ENCODE measurements at regions not wholly inside any gene's neighbourhood (a gene's known extent, or its start where the extent isn't known, plus 50 kb on each side); places are given as distances from the start of the nearest gene placed in this dataset.

- no peaks in the 10 kb centered on the region for H3K79me2 ChIP-seq (ENCODE audit: insufficient read depth, low read depth, low read length)
- no peaks in the 10 kb centered on the region for H3K9me3 ChIP-seq (ENCODE audit: low read length)
- TF ChIP-seq EZH2phosphoT487 (IDR thresholded peaks at IDR 0.05; ENCODE audit: borderline replicate concordance, low read depth, low read length): no peak
- TF ChIP-seq CTCF (conservative IDR thresholded peaks at IDR 0.05; ENCODE audit: low read length): no peak
- H2AFZ ChIP-seq (ENCODE audit: low read length): no peak overlapping the region
- H4K20me1 ChIP-seq (ENCODE audit: insufficient read depth, low read length): no peaks in the 10 kb centered on the region
- H3K4me1 ChIP-seq (ENCODE audit: insufficient read depth, low read length, poor library complexity, severe bottlenecking): no peaks in the 10 kb centered on the region
- intact Hi-C loops (cut with micrococcal nuclease; ENCODE audit: unreplicated experiment): no loop called here
- BruUV-seq (replicated peaks): no TSS peak
- H3K36me3 ChIP-seq (ENCODE audit: insufficient read depth, low read length): no peaks in the 10 kb centered on the region
- no peak for DNase-seq (ENCODE audit: low spot score)
- H3K4me3 ChIP-seq (ENCODE audit: low read depth, low read length, poor library complexity, severe bottlenecking): no peak overlapping the region
- POLR2A ChIA-PET: no interaction called here
- no peak overlapping the region for H3K4me2 ChIP-seq (ENCODE audit: low read length)
- H3K27ac ChIP-seq (ENCODE audit: low read depth, low read length, poor library complexity, severe bottlenecking): no peak overlapping the region
- no peaks in the 10 kb centered on the region for H3K9me2 ChIP-seq (ENCODE audit: insufficient read depth, low read length)
- CTCF ChIA-PET (ENCODE audit: unreplicated experiment): no interaction called here
Observed at GRCh38 chr4:156312261-156312847, 358.7 kb upstream of the CTSO start.

- TF ChIP-seq CTCF (conservative IDR thresholded peaks at IDR 0.05; ENCODE audit: low read length): no peak
- TF ChIP-seq EZH2phosphoT487 (IDR thresholded peaks at IDR 0.05; ENCODE audit: borderline replicate concordance, low read depth, low read length): no peak
- no peaks in the 10 kb centered on the region for H3K9me3 ChIP-seq (ENCODE audit: low read length)
- CTCF ChIA-PET (ENCODE audit: unreplicated experiment): no interaction called here
Observed at GRCh38 chr4:156309031-156309430, 355.4 kb upstream of the CTSO start.

GRCh38 chr4:156303708-156304107 is 350.0 kb upstream of the CTSO start:
- no peak for TF ChIP-seq CTCF (conservative IDR thresholded peaks at IDR 0.05; ENCODE audit: low read length)
- no peak for TF ChIP-seq EZH2phosphoT487 (IDR thresholded peaks at IDR 0.05; ENCODE audit: borderline replicate concordance, low read depth, low read length)
- no peak for DNase-seq (ENCODE audit: low spot score)
- CTCF ChIA-PET (ENCODE audit: unreplicated experiment): no interaction called here
- Histone ChIP-seq H3K27ac (ENCODE audit: low read depth, low read length, poor library complexity, severe bottlenecking) (no peak overlapping the region), H3K4me2 (ENCODE audit: low read length) (no peak overlapping the region), H4K20me1 (ENCODE audit: insufficient read depth, low read length) (no peaks in the 10 kb centered on the region), H3K4me3 (ENCODE audit: low read depth, low read length, poor library complexity, severe bottlenecking) (no peak overlapping the region), H2AFZ (ENCODE audit: low read length) (no peak overlapping the region), H3K9me3 (ENCODE audit: low read length) (no peaks in the 10 kb centered on the region), H3K9me2 (ENCODE audit: insufficient read depth, low read length) (no peaks in the 10 kb centered on the region), H3K79me2 (ENCODE audit: insufficient read depth, low read depth, low read length) (no peaks in the 10 kb centered on the region), H3K4me1 (ENCODE audit: insufficient read depth, low read length, poor library complexity, severe bottlenecking) (no peaks in the 10 kb centered on the region), H3K36me3 (ENCODE audit: insufficient read depth, low read length) (no peaks in the 10 kb centered on the region)
- no TSS peak for BruUV-seq (replicated peaks)
- intact Hi-C loops (cut with micrococcal nuclease; ENCODE audit: unreplicated experiment): no loop called here
- POLR2A ChIA-PET: no interaction called here

More at GRCh38 chr4:156309031-156309430, 355.4 kb upstream of the CTSO start:
- Histone ChIP-seq H3K4me2 (ENCODE audit: low read length) (no peak overlapping the region), H3K79me2 (ENCODE audit: insufficient read depth, low read depth, low read length) (no peaks in the 10 kb centered on the region), H3K9me2 (ENCODE audit: insufficient read depth, low read length) (no peaks in the 10 kb centered on the region), H4K20me1 (ENCODE audit: insufficient read depth, low read length) (no peaks in the 10 kb centered on the region), H3K4me1 (ENCODE audit: insufficient read depth, low read length, poor library complexity, severe bottlenecking) (no peaks in the 10 kb centered on the region), H3K27ac (ENCODE audit: low read depth, low read length, poor library complexity, severe bottlenecking) (no peak overlapping the region), H2AFZ (ENCODE audit: low read length) (no peak overlapping the region), H3K4me3 (ENCODE audit: low read depth, low read length, poor library complexity, severe bottlenecking) (no peak overlapping the region), H3K36me3 (ENCODE audit: insufficient read depth, low read length) (no peaks in the 10 kb centered on the region)
- no TSS peak for BruUV-seq (replicated peaks)
- DNase-seq (ENCODE audit: low spot score): no peak
- intact Hi-C loops (cut with micrococcal nuclease; ENCODE audit: unreplicated experiment): no loop called here
- POLR2A ChIA-PET: no interaction called here

All from OCI-LY7 (cell line).